AG04450 (cell line): ENCODE measurements at regions not wholly inside any gene's neighbourhood (a gene's known extent, or its start where the extent isn't known, plus 50 kb on each side); places are given as distances from the start of the nearest gene placed in this dataset.

Experiments used
- CTCF ChIA-PET: fragments of 300-600, 350-600 bp; formaldehyde crosslinking; extraction: SDS; loops from one replicate; lab custom pipeline; 2022; ENCODE audit warnings: antibody characterized with exemption, inconsistent platforms; lab: Charles Lee
- POLR2A ChIA-PET: fragments of 350-600 bp; formaldehyde crosslinking; extraction: SDS; loops from one replicate; lab custom pipeline; 2021; ENCODE audit warnings: antibody characterized with exemption, inconsistent platforms; lab: Yijun Ruan, JAX
- DNase-seq: peaks from one replicate; pipeline ENCODE4 v3.0.0-alpha.2; 2011; ENCODE audit warnings: low read depth, low spot score
- H3K27ac ChIP-seq: one replicate; pipeline ENCODE4 v1.5.1; 2012; ENCODE audit warnings: low read depth, low read length, control low read depth
- H3K27me3 ChIP-seq: one replicate; pipeline ENCODE4 v1.6.0; 2012; ENCODE audit warnings: low read length; ENCODE audit not compliant: control insufficient read depth, insufficient read depth
- H3K4me3 ChIP-seq: 2 replicates; pipeline ENCODE4 v1.5.1; 2011; ENCODE audit warnings: mild to moderate bottlenecking, low read depth, low read length, control low read depth
- H3K9me3 ChIP-seq: 2 replicates; pipeline ENCODE4 v1.5.1; 2012; ENCODE audit warnings: low read length; ENCODE audit not compliant: control insufficient read depth, insufficient read depth
- CTCF ChIP-seq: IDR thresholded peaks from 2 replicates; pipeline ENCODE4 v1.5.1; 2011; ENCODE audit warnings: low read depth, low read length, control low read depth, inconsistent platforms

DNA sequence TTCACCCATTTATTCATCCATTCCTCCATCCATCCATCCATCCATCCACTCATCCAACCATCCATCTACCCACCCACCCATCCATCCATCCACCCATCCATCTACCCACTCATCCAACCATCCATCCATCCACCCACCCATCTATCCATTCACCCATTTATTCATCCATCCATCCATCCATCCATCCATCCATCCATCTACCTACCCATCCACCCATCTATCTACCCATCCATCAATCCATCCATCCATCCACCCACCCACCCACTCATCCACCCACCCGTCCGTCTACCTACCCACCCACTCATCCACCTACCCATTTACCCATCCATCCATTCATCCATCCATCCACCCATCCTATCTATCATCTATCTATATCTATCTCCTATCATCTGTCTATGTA is 169.4 kb upstream of the SHH start:
- no peak for DNase-seq
- Histone ChIP-seq H3K9me3 (peaks cover 51% of the 10 kb centered on the region), H3K4me3 (no peak overlapping the region), H3K27ac (no peak overlapping the region), H3K27me3 (peaks cover 3% of the 10 kb centered on the region)
- POLR2A ChIA-PET = no interaction called here
- CTCF ChIA-PET = no interaction called here
- no peak for TF ChIP-seq CTCF

- peaks cover 48% of the 10 kb centered on the region for H3K9me3 ChIP-seq
These were observed 168.6 kb upstream of the SHH start for GRCh38 chr7:155980841-155981240.

GRCh38 chr7:155979994-155980393 is 167.7 kb upstream of the SHH start:
- H3K9me3 ChIP-seq = peaks cover 44% of the 10 kb centered on the region
- no peak overlapping the region for H3K27ac ChIP-seq
- peaks cover 3% of the 10 kb centered on the region for H3K27me3 ChIP-seq
- DNase-seq = no peak
- H3K4me3 ChIP-seq = no peak overlapping the region
- TF ChIP-seq CTCF = no peak
- ChIA-PET CTCF (no interaction called here), POLR2A (no interaction called here)

More at GRCh38 chr7:155980841-155981240, 168.6 kb upstream of the SHH start:
- CTCF ChIA-PET = no interaction called here
- no peak for DNase-seq
- Histone ChIP-seq H3K27me3 (peaks cover 3% of the 10 kb centered on the region), H3K4me3 (no peak overlapping the region), H3K27ac (no peak overlapping the region)
- no peak for TF ChIP-seq CTCF
- POLR2A ChIA-PET = no interaction called here

DNA sequence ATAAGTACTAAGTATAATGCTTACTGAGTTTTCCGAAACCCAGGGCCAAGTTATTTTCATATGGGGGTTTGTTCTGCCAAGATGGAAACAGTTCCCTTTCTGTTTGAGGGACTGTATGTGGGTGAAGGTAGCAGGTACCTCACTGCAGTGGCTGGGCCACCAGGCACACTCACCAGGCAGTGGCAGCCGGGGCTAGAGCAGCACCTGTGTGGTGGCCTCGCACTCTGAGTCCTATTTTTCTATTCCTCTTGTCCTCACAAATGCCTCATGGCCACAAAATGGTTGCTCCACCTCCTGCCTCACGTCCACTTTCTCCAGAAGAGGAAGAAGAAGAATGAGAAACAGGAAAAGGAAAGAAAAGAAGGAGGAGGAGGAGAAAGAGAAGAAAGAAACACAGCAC is 167.3 kb upstream of the SHH start:
- Histone ChIP-seq H3K27me3 (peaks cover 3% of the 10 kb centered on the region), H3K4me3 (no peak overlapping the region), H3K27ac (no peak overlapping the region), H3K9me3 (peaks cover 40% of the 10 kb centered on the region)
- ChIA-PET CTCF (no interaction called here), POLR2A (no interaction called here)
- DNase-seq = no peak
- TF ChIP-seq CTCF = no peak

DNA sequence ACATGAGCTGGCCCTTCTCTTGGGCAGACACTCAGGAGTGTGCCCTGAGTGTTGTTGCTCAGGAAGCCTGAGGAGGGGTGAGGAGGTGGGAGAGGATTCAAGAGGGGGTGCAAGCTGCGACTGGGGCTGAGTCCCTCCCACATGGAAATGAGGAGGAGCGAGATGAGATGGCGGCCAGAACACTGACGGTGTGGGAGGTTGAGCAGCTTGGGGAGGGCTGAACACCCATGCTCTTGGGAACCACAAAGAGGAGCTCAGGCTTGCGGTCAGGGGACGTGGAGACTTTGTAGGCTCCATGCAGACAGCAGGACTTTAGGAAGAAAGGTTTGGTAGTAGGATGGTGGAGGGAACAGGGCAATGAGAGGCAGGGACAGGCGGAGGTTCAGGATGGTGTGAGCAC is 163.2 kb upstream of the SHH start:
- ChIA-PET POLR2A (no interaction called here), CTCF (no interaction called here)
- TF ChIP-seq CTCF = no peak
- peaks cover 3% of the 10 kb centered on the region for H3K27me3 ChIP-seq
- no peak overlapping the region for H3K27ac ChIP-seq
- no peak for DNase-seq
- H3K9me3 ChIP-seq = peaks cover 41% of the 10 kb centered on the region
- H3K4me3 ChIP-seq = no peak overlapping the region
